ENCODE measurements at regions not wholly inside any gene's neighbourhood (a gene's known extent, or its start where the extent isn't known, plus 50 kb on each side); places are given as distances from the start of the nearest gene placed in this dataset.

DNA sequence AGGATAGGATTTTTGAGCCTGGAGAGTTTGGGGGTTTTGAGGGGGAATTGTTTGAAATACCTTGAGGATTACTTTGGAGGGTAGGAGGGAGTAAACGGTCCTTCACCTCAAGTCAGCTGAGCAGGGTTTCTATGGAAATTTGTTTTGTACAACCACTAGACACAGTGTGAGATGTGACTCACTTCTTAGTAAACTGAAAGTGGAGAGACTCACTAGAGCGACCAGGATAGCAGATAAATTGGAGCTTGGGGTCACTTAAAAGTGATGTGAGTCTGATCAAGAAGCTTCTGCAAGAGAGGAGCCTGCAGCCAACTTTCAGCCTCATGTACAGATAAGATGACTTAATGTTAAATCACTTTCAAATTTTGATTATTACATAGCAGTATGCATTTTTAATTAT is 1945.9 kb upstream of the NUDT12 start:
- TF ChIP-seq CEBPB (IDR thresholded peaks at IDR 0.05; ENCODE audit: low read depth, low read length), result no peak
- TF ChIP-seq, protein P1, sequence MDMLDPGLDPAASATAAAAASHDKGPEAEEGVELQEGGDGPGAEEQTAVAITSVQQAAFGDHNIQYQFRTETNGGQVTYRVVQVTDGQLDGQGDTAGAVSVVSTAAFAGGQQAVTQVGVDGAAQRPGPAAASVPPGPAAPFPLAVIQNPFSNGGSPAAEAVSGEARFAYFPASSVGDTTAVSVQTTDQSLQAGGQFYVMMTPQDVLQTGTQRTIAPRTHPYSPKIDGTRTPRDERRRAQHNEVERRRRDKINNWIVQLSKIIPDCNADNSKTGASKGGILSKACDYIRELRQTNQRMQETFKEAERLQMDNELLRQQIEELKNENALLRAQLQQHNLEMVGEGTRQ (IDR thresholded peaks at IDR 0.05; ENCODE audit: low read depth, low read length), result no peak
- no peak for TF ChIP-seq RAD21 (IDR thresholded peaks at IDR 0.05; ENCODE audit: low read length)
- TF ChIP-seq MAZ (IDR thresholded peaks at IDR 0.05; ENCODE audit: borderline replicate concordance, low read depth, low read length), result no peak
- no peak for TF ChIP-seq RFX5 (IDR thresholded peaks at IDR 0.05; ENCODE audit: low read depth, low read length)
- TF ChIP-seq MXI1 (IDR thresholded peaks at IDR 0.05; ENCODE audit: borderline replicate concordance, low read depth, low read length), result no peak
- TF ChIP-seq FOS (IDR thresholded peaks at IDR 0.05; ENCODE audit: low read depth, low read length), result no peak
- no peak for TF ChIP-seq BHLHE40 (IDR thresholded peaks at IDR 0.05; ENCODE audit: low read depth, low read length)
- no peak for TF ChIP-seq CHD1 (IDR thresholded peaks at IDR 0.05; ENCODE audit: low read depth, low read length)
- TF ChIP-seq, protein P2, sequence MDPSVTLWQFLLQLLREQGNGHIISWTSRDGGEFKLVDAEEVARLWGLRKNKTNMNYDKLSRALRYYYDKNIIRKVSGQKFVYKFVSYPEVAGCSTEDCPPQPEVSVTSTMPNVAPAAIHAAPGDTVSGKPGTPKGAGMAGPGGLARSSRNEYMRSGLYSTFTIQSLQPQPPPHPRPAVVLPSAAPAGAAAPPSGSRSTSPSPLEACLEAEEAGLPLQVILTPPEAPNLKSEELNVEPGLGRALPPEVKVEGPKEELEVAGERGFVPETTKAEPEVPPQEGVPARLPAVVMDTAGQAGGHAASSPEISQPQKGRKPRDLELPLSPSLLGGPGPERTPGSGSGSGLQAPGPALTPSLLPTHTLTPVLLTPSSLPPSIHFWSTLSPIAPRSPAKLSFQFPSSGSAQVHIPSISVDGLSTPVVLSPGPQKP (IDR thresholded peaks at IDR 0.05; ENCODE audit: borderline replicate concordance, low read depth, low read length), result no peak
- no peak for TF ChIP-seq SMC3 (IDR thresholded peaks at IDR 0.05; ENCODE audit: low read depth, low read length)

More for the DNA sequence above, 1945.9 kb upstream of the NUDT12 start:
- Histone ChIP-seq H3K4me3 (ENCODE audit: insufficient read depth, low read depth, low read length) (no peak overlapping the region), H4K20me1 (ENCODE audit: insufficient read depth, low read length) (no peaks in the 10 kb centered on the region), H3K4ac (ENCODE audit: low read depth, low read length) (no peak overlapping the region), H4K91ac (ENCODE audit: insufficient read depth, low read depth, low read length) (no peak overlapping the region), H3K14ac (replicated peaks; ENCODE audit: low read depth, low read length) (no peak overlapping the region), H3K79me1 (ENCODE audit: low read depth in 1 of 2, low read length in 2 of 2) (no peaks in the 10 kb centered on the region), H3K23ac (ENCODE audit: low read depth, low read length) (no peak overlapping the region), H3K27me3 (ENCODE audit: control insufficient read depth, insufficient read depth, low read length) (no peaks in the 10 kb centered on the region), H4K8ac (ENCODE audit: low read depth in 2 of 2, low read length in 2 of 2) (no peak overlapping the region), H3K27ac (ENCODE audit: insufficient read depth, low read length) (no peak overlapping the region), H2AK9ac (replicated peaks; ENCODE audit: low read depth, low read length, poor library complexity) (no peak overlapping the region), H3K9ac (ENCODE audit: low read depth, low read length) (no peak overlapping the region), H3K9me3 (ENCODE audit: control insufficient read depth, insufficient read depth, low read length) (peaks cover 2% of the 10 kb centered on the region; the same call in 1 of the 2 replicates), H2BK20ac (ENCODE audit: low read depth, low read length) (no peak overlapping the region), H3K9me1 (ENCODE audit: insufficient read depth, low read length) (no peaks in the 10 kb centered on the region), H3K18ac (ENCODE audit: low read depth, low read length) (no peak overlapping the region), H4K5ac (ENCODE audit: low read depth, low read length) (no peak overlapping the region), H3K4me2 (ENCODE audit: low read depth, low read length) (no peak overlapping the region), H2BK120ac (ENCODE audit: low read depth, low read length) (no peak overlapping the region), H3K4me1 (ENCODE audit: control insufficient read depth, insufficient read depth, low read length) (no peaks in the 10 kb centered on the region), H2AFZ (replicated peaks; ENCODE audit: low read length, poor library complexity) (no peak overlapping the region), H2AK5ac (ENCODE audit: low read depth, low read length) (no peak overlapping the region), H3K56ac (ENCODE audit: extremely low read depth, insufficient read depth, low read length) (no peak overlapping the region), H2BK5ac (ENCODE audit: low read depth, low read length, poor library complexity, severe bottlenecking) (no peak overlapping the region), H2BK15ac (ENCODE audit: low read depth, low read length) (no peak overlapping the region), H3K36me3 (ENCODE audit: control insufficient read depth, insufficient read depth, low read length) (no peaks in the 10 kb centered on the region)
- intact Hi-C loops (cut with micrococcal nuclease) (no loop called here), in situ Hi-C loops (cut with MboI; ENCODE audit: low sequenced_read_pairs) (no loop called here), dilution Hi-C loops (cut with HindIII; ENCODE audit: low sequenced_read_pairs, unreplicated experiment) (no loop called here)
- ChIA-PET POLR2A (ENCODE audit: unreplicated experiment) (no interaction called here), CTCF (no interaction called here)
- ATAC-seq (ENCODE audit: low read depth) (no peak; the same call in 1 of the 2 replicates), DNase-seq (peak; percentile 3)
- BruUV-seq (replicated peaks), result no TSS peak
- 100% methylated on average over 1 of the region's 2 CpGs; no CpG with 5 or more reads in 1 of the 2 experiments for WGBS, 2 experiments (ENCODE audit: extremely low coverage in 2 of 2, insufficient read length in 1 of 2)

Measured in IMR-90 (cell line).